ENCODE measurements at regions not wholly inside any gene's neighbourhood (a gene's known extent, or its start where the extent isn't known, plus 50 kb on each side); places are given as distances from the start of the nearest gene placed in this dataset.

DNA sequence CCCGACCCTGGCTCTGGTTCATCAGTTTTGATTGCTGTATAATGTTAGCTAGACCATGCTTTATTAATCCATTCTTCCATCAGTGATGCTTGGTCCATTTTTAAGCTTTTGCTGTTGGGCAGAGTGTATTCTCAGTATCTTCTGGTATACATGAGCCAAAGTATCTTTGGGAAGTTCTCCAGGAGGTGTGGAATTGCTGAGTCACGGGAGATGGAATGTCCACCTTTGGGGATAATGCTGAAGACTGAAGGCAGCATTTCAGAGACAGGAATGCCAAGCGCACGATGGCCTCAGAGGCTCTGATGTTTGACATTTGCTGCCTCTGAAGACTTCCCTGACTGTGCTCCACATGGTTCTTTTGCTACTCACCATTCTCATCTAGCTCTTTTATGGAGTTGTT, 266.3 kb upstream of the KAZN start:
- Mint-ChIP-seq H3K27me3 (ENCODE audit: low read depth) (no peaks in the 10 kb centered on the region), H3K36me3 (ENCODE audit: low read depth) (no peaks in the 10 kb centered on the region), H3K4me3 (no peak overlapping the region), H3K4me1 (no peaks in the 10 kb centered on the region), H3K27ac (no peak overlapping the region), H3K9me3 (peaks cover 13% of the 10 kb centered on the region)
- no peak for TF ChIP-seq CTCF (IDR thresholded peaks at IDR 0.05; ENCODE audit: unreplicated experiment in 3 of 3)

GRCh38 chr1:14334336-14335176, 263.9 kb upstream of the KAZN start:
- H3K4me1 Mint-ChIP-seq: no peaks in the 10 kb centered on the region
- H3K9me3 Mint-ChIP-seq: peaks cover 13% of the 10 kb centered on the region
- no peak overlapping the region for H3K27ac Mint-ChIP-seq
- no peak overlapping the region for H3K4me3 Mint-ChIP-seq
- no peaks in the 10 kb centered on the region for H3K27me3 Mint-ChIP-seq (ENCODE audit: low read depth)
- no peak for TF ChIP-seq CTCF (IDR thresholded peaks at IDR 0.05; ENCODE audit: unreplicated experiment in 3 of 3)
- no peaks in the 10 kb centered on the region for H3K36me3 Mint-ChIP-seq (ENCODE audit: low read depth)

- TF ChIP-seq CTCF (IDR thresholded peaks at IDR 0.05; ENCODE audit: unreplicated experiment in 3 of 3): no peak
- H3K9me3 Mint-ChIP-seq: peaks cover 6% of the 10 kb centered on the region
- H3K4me1 Mint-ChIP-seq: no peaks in the 10 kb centered on the region
- no peak overlapping the region for H3K4me3 Mint-ChIP-seq
- H3K27ac Mint-ChIP-seq: no peak overlapping the region
- H3K36me3 Mint-ChIP-seq (ENCODE audit: low read depth): no peaks in the 10 kb centered on the region
- H3K27me3 Mint-ChIP-seq (ENCODE audit: low read depth): peaks cover 3% of the 10 kb centered on the region
These were observed 260.0 kb upstream of the KAZN start for GRCh38 chr1:14338509-14338908.

DNA sequence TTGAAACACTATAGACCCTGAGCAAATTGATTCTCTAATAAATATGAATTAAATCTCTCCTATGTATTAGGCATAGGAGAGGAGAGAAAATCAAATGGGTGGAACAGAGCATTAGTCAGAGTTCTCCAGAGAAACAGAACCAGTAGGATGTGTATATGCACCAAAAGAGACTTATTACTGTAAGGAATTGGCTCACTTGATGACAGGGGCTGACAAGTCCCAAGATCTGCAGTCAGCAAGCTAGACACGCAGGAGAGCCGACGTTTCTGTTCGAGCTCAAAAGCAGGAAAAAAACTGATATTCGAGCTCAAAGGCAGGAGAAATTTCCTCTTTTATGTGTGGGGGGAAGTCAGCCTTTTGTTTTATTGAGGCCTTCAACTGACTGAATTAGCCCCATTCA, 259.2 kb upstream of the KAZN start:
- TF ChIP-seq CTCF (IDR thresholded peaks at IDR 0.05; ENCODE audit: unreplicated experiment in 3 of 3): no peak

DNA sequence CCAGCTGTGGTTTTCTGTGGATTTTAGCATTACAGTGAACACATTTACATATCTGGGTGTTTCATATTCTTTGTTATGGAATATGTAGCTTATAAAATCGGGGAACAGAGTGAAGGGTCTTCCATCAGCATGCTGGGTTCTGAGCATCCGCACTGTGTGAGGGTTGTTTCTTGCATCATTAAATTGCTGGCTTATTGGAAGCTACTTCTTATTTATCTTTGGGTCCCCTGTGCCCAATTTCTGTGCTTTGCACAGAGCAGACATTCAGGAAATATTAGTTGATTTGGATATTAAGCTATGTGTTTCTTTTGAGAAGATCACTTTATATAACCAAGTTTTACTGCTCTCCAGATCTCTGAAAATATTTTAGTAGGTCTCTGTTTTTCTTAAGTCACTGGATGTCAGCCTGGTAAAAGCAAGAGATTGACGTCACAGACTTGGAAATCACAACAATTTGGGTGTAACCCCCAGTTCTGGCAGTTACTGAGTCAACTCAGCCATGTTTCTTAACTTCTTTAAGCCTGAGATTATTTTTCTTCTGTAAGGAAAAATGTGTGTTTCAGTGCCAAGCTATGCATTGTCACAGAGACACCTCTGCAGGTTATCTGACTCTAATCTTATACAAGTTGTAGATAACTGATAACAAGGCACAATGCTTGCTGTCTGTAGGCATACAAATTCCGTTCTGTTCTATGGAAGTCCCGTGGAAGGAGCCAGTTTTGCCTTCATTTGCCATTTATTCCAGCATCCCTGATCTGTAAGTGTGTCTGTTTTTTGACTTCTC, 258.3 kb upstream of the KAZN start:
- Mint-ChIP-seq H3K27ac (no peak overlapping the region), H3K27me3 (ENCODE audit: low read depth) (peaks cover 3% of the 10 kb centered on the region), H3K4me1 (no peaks in the 10 kb centered on the region), H3K4me3 (no peak overlapping the region), H3K9me3 (peaks cover 5% of the 10 kb centered on the region), H3K36me3 (ENCODE audit: low read depth) (no peaks in the 10 kb centered on the region)
- no peak for TF ChIP-seq CTCF (IDR thresholded peaks at IDR 0.05; ENCODE audit: unreplicated experiment in 3 of 3)

More for the DNA sequence above, 259.2 kb upstream of the KAZN start:
- Mint-ChIP-seq H3K4me1 (no peaks in the 10 kb centered on the region), H3K4me3 (no peak overlapping the region), H3K36me3 (ENCODE audit: low read depth) (no peaks in the 10 kb centered on the region), H3K27ac (no peak overlapping the region), H3K27me3 (ENCODE audit: low read depth) (peaks cover 3% of the 10 kb centered on the region), H3K9me3 (peaks cover 5% of the 10 kb centered on the region)
